Amniotic stem cell (primary cell): ENCODE measurements at regions not wholly inside any gene's neighbourhood (a gene's known extent, or its start where the extent isn't known, plus 50 kb on each side); places are given as distances from the start of the nearest gene placed in this dataset.

ENCODE experiments used
- DNase-seq: peaks from one replicate; lab custom pipeline; 2025; lab: John Stamatoyannopoulos, UW

DNA sequence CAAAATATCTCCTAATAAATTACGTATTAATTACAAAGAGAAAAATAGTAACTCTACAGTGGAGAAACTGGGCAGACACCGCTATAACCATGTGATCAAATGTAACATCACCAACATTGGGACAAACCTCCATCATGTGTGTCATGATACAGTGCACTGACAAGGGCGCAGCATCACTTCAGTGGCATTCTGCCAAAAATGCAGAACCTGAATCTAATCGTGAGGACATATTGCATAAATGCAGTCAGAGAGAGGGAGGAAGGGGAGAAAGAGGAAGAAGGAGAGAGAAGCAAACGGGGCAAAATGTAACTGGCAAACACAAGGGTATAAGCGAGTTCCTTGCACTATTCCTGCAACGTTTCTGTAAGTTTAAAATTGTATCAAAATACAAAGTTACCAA, 74.2 kb upstream of the MARCHF10 start:
- DNase-seq, result no peak

DNA sequence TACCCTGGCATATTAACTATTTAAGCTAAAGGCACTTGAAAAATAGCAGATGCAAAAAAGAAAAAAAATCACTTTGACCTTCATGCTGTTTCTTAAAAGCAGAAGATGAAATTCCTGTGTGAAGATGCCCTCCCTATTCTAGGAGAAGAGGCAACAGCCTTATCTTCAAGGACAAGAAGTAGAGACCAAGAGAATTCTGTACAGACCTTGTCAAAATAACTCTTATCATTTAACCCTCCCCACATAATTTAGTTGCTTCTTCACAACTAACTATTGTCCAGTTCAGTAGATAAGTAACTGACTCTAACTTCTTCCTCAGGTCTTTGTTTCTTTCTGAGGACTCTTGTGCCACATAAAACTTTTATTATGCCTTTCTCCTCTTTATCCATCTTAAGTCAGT, 72.0 kb upstream of the MARCHF10 start:
- no peak for DNase-seq

DNA sequence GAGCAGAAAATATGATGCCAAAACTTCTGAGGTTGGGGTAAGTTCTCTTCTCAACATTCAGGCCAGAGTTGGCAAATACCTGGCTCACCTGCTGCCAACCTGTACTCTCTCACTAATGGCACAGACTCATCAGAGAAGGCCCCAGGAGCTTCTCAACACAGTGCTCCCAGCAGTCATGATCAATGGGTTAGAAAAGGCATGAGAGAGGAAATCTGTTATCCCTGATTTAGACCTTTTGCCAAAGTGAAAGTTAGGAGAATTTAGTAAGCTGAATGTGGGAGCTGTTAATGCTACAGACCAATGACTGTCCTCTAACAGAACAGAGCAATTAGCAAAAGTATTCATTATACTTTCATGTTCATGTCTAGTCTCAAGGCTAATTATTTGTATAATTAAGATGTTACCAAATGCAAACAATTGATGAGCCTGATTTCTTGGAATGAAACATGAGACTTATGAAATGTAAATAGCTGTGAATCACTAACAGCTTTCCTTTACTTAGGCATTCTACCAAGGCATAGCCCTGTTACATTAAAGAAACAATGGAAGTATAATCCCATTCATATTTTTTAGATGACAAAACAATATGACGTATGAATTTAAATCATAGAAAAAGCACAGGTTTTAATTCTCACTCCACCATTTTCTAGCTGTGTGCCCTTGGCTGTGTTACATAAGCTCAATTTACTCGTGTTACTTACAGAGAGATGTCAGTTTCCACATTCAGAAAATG, 68.7 kb upstream of the MARCHF10 start:
- no peak for DNase-seq

DNA sequence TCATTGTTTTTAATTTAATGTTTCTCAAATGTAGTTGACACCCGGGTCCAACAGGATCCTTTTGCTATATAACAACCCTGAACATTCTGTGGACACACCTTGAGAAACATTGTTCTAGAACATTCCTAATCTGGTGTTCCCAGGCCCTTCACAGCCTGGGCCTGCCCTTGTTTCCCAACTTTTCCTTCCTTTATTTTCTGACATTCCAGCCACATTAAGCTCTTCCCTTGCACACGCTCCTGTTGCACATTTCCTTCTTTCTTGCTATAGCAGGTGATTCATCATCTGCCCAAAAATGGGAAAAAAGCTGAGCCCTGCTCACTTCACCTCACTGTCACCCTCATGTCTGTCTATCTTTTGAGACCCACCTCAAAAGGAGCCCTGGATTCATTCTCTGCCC, 67.9 kb upstream of the MARCHF10 start:
- DNase-seq, result no peak

DNA sequence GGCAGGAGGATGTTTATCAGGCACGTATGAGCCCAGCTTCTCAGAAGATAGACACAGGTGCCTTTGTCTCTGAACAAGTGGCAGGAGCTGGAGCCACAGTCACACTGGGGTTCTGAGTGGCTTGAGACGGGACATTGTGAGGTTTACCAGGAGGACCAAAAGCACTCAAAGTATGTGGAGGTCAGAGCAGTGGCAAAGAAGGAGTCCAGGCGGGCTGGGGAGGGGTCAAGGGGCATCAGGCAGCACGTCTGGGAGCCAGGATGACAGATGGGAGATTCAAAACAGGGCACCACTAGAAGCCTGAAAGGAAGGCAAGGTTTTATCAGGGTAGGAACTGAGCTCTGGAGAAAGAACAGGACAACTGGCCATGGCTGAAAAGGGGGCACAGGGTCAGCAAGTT, 67.2 kb upstream of the MARCHF10 start:
- DNase-seq, result no peak

DNA sequence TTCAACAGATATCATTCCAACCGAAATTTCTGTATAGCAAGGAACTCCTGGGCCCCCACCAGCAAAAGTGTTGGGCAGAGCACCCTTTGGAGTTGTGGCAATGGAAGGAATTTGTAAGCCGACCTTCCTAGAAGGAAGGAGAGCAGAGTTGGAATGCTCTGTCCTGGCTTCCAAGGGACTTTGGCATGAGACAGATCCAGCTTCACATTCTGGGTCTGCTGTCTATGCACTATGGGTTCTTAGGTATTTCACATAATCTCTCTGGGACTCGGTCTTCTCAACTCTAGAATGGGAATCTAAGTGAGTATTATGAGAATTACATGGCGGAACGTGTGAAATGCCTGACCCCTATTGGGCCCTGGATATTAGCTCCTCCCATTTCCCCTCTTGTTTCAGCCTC, 63.2 kb upstream of the MARCHF10 start:
- no peak for DNase-seq

DNA sequence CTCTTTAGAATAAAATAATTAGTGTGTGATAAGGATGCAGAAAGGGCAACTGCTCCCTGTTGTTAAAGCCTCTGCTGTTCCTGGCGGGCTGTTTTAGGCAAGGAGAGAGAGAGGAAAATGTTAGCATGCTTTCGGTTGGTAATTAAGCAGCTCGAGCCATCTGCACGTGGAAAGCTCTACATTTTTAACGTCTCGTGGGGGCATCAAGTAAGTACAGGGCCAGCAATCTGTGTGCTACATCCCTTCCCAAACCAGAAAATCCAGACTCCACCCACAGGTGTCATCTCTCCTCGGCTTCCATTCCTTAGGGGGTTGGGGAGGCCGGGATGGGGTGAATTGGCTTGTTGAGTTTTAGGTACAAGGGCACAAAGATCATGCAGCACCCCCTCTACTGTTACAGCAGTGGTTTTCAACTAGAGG, 62.4 kb upstream of the MARCHF10 start:
- no peak for DNase-seq

DNA sequence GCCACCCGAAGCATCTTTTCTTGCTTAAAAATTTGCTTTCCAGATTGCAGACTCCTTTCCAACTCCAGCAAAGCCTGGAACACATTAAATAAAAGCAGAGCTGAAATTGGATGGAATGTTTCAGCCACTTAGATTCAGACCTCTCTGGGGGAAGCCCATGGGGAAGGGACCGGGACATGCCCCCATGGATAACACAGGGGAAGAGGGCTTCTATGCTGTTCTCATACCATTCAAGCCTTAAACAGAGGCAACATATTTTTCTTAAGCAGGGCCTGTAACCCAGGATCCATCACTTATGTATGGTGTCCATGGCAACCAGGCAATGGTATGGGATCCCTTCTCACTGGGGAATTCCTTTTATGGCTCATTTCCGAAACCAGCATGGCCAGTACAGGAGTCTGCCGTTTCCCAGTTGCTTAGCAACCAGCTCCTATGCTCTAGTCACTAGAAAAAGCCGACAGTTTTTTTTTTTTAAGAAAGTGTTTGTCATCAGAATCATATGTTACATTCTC, 62.0 kb upstream of the MARCHF10 start:
- peak; percentile 58 for DNase-seq

DNA sequence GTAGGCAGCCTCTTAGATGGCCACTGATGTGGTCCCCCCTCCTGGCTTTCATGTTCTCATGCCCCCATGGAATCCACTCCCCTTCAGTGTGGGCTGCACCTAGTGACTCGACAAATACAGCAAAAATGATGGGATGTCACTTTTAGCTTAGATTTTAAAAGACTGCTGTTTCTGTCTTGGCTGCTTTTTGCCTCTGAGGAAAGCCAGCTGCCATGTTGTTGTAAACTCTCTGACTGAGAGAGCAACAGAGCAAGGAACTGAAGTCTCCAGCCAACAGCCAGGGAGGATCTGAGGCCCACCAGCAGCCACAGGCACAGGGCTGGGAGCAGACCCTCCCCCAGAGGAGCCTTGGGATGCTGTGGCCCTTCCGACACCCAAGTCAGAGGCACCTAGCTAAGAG, 60.6 kb upstream of the MARCHF10 start:
- DNase-seq, result no peak

DNA sequence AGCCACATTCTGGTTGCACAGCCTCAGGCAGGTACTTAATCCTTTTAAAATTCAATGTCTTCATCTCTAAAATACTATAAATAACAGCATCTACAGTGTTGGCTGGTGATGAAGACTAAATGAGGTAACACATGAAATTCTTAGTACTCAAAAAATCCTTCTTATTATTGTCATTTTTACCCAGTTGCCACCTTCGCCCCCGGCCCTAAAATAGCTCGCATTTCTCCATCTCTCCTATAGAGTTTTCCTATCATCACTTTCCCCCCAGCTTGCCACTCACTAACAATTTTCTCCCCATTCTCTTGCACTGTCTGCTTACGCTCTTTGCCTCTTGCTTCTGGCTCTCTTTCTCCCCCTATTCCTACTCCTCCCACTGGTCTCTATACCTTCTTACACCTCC, 59.9 kb upstream of the MARCHF10 start:
- no peak for DNase-seq

DNA sequence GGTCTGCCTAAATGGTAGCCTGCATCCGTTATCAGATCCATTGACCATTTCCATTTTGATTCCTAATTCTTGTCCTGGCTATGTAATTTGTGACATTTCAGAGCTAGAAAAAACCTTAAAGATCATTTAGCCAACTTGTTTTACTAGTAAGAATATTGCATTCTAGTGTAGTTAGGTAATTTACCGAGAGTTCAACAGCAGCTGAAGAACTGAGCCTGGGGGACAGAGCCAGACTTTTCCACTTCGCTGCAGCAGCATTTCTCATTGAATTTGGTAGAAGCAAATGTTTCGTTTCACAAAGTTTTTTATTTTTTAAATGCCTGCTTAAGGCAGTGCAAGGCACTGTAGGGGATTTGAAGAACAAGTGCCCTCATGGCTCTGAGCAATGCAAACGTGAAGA, 59.2 kb upstream of the MARCHF10 start:
- DNase-seq, result no peak

DNA sequence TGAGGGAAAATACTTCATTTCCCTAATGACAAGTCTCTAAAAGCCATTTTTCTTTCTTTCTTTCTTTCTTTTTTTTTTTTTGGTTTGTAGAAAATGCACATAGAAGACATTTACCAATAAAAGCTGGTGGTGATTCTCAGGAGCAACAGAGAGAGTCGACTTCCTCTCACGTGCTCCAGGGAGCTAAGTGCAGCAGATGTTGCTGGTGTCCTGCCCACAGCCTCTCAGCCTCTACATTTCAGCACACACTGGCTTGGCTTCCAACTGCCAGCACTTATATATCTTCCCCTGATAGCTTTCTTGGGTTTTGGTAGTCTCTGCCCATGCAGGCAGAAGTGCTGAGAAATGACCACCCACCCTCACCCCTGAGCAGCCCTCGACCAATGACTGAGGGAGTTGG, 58.4 kb upstream of the MARCHF10 start:
- DNase-seq, result no peak

DNA sequence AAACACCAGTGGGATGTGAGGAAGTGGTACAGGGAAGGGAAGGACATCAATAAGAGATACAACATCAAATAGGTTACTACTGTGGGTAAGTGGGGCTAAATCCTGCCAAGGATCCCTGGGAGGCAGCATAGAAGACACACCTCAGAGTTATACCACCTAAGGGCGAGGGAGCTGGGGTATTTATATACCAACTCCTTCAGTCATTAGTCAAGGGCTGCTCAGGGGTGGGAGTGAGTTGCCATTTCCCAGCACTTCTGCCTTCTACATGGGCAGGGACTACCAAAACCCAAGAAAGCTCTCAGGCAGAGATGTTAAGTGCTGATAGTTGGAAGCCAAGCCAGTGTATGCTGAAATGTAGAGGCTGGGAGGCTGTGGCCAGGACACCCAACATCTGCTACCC, 57.5 kb upstream of the MARCHF10 start:
- no peak for DNase-seq

DNA sequence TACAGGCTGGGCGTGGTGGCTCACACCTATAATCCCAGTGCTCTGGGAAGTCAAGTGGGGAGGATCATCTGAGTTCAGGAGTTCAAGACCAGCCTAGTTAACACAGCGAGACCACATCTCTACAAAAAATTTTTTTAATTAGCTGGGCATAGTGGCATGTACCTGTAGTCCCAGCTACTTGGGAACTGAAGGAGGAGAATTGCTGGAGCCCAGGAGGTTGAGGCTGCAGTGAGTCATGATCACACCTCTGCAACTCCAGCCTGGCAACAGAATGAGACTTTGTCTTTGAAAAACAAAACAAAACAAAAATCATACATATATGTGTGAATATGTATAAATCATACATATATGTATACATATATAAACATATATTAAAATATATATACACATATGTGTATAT, 54.1 kb upstream of the MARCHF10 start:
- DNase-seq, result no peak

DNA sequence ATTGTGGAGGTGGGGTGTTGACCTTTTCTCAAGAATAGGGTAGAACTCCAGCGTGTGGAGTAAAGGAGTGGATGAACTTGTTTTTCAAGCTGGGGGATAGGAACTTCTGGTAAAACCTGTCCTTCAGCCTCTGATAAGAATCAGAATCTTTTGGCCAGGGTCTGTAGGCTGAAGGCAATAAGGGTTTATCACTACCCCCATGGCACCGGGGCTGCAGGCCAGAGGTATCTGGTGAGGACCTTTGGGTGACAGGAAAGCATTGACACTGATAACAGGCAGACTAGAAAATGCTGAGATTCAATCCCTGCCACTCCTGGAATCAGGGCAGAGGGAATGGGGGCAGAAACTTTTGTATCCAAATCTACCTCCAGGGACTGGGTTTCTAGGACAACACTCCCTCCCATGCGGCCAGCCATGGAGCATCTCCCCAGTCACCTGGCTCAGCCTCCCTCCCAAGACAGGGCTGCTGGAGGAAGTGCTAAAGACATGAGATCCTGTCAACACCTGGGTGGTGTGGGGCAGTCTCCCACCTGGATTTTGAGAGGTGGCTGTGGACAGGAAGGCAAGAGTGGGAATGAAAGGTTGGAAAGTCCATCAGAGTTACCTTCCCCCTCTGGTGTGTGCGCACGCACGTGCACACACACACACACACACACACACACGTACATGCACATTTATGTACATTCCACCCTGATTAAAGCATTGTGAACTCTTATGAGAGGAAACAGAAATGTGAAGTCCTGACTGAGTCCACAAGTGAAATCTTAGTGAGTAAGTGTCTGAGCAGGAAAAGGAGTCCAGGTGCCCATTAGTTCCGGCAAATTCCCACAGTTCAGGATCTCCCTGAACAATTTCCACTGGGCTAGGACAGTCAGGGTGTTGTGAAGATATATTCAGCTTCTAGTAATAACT, 53.1 kb upstream of the MARCHF10 start:
- DNase-seq, result no peak

DNA sequence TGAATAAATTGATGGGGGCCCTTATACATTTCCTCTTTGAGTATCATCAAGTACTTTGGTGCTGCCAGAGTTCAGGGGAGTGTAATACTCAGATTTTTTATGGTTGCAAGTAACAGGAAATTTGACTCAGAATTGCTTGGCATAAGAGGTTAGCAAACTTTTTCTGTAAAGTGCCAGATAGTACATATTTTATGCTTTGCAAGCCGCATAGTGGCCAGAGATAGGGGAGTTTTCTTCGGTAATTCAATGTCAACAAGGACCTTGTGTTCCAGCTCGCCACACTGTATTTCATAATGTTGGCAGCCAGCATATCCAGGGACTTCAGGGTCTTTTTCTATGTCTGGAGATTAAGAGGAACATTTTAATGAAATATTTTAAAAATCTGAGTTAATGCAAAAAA, 51.0 kb upstream of the MARCHF10 start:
- no peak for DNase-seq
